ENCODE measurements at regions not wholly inside any gene's neighbourhood (a gene's known extent, or its start where the extent isn't known, plus 50 kb on each side); places are given as distances from the start of the nearest gene placed in this dataset.

- no peak for TF ChIP-seq CTCF (IDR thresholded peaks at IDR 0.05; ENCODE audit: low read depth, low read length, poor library complexity, severe bottlenecking)
- no peak for TF ChIP-seq EZH2phosphoT487 (IDR thresholded peaks at IDR 0.05; ENCODE audit: borderline replicate concordance, low read length)
These were observed 111.9 kb downstream of the OSR1 start for GRCh38 chr2:19246496-19246895.

Data from DOHH2 (cell line).